ENCODE measurements at regions not wholly inside any gene's neighbourhood (a gene's known extent, or its start where the extent isn't known, plus 50 kb on each side); places are given as distances from the start of the nearest gene placed in this dataset.

DNA sequence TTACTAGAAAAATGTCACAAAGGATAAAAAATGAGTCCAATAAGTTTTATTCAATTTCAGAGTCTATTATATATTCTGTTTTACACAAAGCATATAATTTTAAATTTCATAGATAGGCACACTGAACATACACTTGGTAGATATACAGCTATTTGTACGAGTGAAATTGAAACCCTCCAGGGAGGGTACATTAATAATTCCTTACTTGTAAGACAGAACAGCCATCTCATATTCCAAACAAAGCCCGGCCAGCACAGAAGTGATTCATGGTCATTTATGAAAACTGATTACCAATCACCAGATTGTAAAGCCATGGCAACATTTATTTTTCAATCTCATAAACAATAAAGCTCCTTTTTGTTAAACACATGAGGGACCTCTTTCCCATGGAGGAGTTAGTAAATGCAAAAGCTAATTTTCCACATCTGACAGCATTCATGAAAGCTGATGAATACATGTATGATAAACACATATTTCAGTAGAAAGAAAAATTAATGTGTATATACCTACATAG is 190.6 kb downstream of the TDRD15 start:
- Histone ChIP-seq H3K27me3 (ENCODE audit: control insufficient read depth, insufficient read depth, low read length) (no peaks in the 10 kb centered on the region), H3K4me3 (ENCODE audit: low read depth, low read length) (no peak overlapping the region), H3K36me3 (ENCODE audit: control insufficient read depth, insufficient read depth, low read length) (no peaks in the 10 kb centered on the region)
- TF ChIP-seq, protein P1, sequence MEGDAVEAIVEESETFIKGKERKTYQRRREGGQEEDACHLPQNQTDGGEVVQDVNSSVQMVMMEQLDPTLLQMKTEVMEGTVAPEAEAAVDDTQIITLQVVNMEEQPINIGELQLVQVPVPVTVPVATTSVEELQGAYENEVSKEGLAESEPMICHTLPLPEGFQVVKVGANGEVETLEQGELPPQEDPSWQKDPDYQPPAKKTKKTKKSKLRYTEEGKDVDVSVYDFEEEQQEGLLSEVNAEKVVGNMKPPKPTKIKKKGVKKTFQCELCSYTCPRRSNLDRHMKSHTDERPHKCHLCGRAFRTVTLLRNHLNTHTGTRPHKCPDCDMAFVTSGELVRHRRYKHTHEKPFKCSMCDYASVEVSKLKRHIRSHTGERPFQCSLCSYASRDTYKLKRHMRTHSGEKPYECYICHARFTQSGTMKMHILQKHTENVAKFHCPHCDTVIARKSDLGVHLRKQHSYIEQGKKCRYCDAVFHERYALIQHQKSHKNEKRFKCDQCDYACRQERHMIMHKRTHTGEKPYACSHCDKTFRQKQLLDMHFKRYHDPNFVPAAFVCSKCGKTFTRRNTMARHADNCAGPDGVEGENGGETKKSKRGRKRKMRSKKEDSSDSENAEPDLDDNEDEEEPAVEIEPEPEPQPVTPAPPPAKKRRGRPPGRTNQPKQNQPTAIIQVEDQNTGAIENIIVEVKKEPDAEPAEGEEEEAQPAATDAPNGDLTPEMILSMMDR (IDR thresholded peaks at IDR 0.05; ENCODE audit: insufficient read depth, low read length, poor library complexity, severe bottlenecking), result no peak
- DNase-seq (ENCODE audit: low read depth), result no peak

DNA sequence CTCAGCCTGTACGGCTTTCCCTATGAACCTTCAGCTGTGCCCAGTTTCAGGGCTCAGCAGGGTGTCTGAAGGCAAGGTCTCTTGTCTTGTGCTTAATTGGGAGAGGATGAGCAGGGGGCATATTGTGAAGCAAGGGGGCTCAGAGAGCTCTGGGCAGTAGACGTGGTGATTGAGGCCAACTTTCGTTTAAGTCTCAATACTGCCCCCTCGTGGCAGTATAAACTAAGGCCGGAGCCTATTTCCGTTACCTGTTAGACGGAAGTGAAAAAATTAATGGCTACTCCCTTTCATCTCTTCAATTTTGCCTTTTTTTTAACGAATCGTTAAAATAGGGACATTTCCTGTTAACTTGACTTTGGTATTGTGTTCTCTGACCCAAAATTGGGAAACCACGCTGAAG is 193.4 kb downstream of the TDRD15 start:
- Histone ChIP-seq H3K27me3 (ENCODE audit: control insufficient read depth, insufficient read depth, low read length) (no peaks in the 10 kb centered on the region), H3K4me3 (ENCODE audit: low read depth, low read length) (no peak overlapping the region), H3K36me3 (ENCODE audit: control insufficient read depth, insufficient read depth, low read length) (no peaks in the 10 kb centered on the region)
- DNase-seq (ENCODE audit: low read depth), result no peak
- TF ChIP-seq, protein P1 (IDR thresholded peaks at IDR 0.05; ENCODE audit: insufficient read depth, low read length, poor library complexity, severe bottlenecking), result peak; percentile 58

DNA sequence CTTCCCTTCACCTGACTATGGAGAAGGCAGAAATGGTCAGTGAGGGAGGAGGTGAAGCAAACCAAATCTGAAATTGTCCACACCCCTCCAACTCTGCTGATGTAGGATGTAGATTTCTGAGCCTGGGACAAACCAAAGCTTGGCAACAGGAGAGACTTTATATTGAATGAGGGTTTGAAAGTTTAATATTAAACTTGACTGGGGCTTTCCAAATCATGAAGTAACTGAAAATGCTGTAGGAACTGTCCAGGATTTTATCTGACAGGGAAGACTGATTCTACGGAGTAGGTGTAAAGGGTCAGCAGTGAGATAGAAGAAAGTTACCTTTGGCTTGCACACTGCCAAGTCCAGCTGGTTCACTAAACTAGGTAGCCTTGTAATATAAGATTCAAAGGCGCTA is 194.5 kb downstream of the TDRD15 start:
- TF ChIP-seq, protein P1 (IDR thresholded peaks at IDR 0.05; ENCODE audit: insufficient read depth, low read length, poor library complexity, severe bottlenecking), result no peak
- Histone ChIP-seq H3K36me3 (ENCODE audit: control insufficient read depth, insufficient read depth, low read length) (no peaks in the 10 kb centered on the region), H3K27me3 (ENCODE audit: control insufficient read depth, insufficient read depth, low read length) (no peaks in the 10 kb centered on the region), H3K4me3 (ENCODE audit: low read depth, low read length) (no peak overlapping the region)
- no peak for DNase-seq (ENCODE audit: low read depth)

DNA sequence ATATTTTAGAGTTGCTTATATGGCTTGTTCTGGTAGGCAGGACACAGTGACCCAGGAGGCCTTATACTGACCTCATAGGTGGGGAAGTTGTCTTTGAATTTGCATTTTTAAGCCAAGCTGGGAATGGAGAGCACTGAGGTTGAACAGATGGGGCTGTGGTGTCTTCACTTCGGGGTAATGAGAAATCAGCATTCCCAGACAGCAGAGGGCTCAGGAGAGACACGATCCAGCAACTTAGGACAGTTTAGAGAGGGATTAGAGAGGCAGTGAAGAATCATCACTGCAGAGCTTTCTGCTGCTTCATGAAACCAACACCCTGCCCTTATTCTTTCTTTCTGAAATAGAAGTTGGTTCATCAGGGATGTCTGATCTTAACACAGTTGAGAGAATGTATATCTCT is 202.4 kb downstream of the TDRD15 start:
- TF ChIP-seq, protein P1 (IDR thresholded peaks at IDR 0.05; ENCODE audit: insufficient read depth, low read length, poor library complexity, severe bottlenecking), result no peak
- H3K4me3 ChIP-seq (ENCODE audit: low read depth, low read length), result no peak overlapping the region
- DNase-seq (ENCODE audit: low read depth), result no peak

DNA sequence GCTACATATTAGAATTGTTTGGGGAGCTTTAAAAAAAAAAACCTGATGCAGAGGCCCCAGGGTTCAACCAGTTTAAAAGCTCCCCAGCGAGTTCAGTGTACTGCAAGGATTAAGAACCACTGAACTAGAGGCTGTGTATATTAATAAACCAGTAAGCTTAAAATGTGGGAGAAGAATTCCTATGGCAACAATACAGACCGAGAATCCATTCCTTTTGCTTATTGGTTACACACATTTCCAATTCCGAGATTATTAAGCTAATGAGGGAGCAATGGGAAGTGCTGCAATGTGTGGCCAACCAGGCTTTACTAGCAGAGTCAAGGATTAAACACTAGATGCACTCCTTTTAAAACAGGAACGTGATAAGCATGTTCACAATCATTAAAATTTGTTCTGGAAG is 204.4 kb downstream of the TDRD15 start:
- TF ChIP-seq, protein P1 (IDR thresholded peaks at IDR 0.05; ENCODE audit: insufficient read depth, low read length, poor library complexity, severe bottlenecking), result no peak
- DNase-seq (ENCODE audit: low read depth), result no peak
- H3K27me3 ChIP-seq (ENCODE audit: control insufficient read depth, insufficient read depth, low read length), result no peaks in the 10 kb centered on the region

More for the DNA sequence above, 202.4 kb downstream of the TDRD15 start:
- H3K36me3 ChIP-seq (ENCODE audit: control insufficient read depth, insufficient read depth, low read length), result no peaks in the 10 kb centered on the region
- no peaks in the 10 kb centered on the region for H3K27me3 ChIP-seq (ENCODE audit: control insufficient read depth, insufficient read depth, low read length)

DNA sequence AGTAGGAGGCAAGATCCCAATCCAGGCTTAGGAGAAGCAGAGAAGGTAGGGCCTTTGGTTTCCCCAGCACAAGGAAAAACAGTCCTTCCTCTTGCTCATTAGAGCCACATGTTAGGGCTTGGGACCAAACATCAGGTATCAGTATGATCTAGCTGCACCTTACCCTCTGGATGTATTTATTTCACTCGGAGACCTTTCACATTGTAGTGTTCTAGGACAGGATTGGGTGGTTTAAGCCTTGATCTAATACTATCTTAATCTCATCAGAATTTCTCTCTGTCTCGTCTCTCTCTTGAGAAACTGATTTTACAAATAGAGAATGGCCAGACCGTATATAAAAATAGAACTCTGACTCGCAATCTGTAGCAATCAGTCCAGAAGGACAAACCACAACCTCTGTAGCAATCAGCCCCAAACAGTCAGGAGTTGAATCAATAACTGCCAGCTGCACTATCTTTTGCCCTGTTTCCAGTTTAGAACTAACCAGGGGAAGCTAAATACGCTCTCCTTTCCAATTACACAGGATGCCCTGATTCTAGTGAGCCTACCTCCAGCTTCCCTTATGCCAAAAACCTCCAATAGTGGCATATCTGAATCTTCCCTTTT is 207.1 kb downstream of the TDRD15 start:
- DNase-seq (ENCODE audit: low read depth), result no peak
- Histone ChIP-seq H3K4me3 (ENCODE audit: low read depth, low read length) (no peak overlapping the region), H3K36me3 (ENCODE audit: control insufficient read depth, insufficient read depth, low read length) (no peaks in the 10 kb centered on the region), H3K27me3 (ENCODE audit: control insufficient read depth, insufficient read depth, low read length) (no peaks in the 10 kb centered on the region)
- TF ChIP-seq, protein P1 (IDR thresholded peaks at IDR 0.05; ENCODE audit: insufficient read depth, low read length, poor library complexity, severe bottlenecking), result no peak

More for the DNA sequence above, 204.4 kb downstream of the TDRD15 start:
- Histone ChIP-seq H3K36me3 (ENCODE audit: control insufficient read depth, insufficient read depth, low read length) (no peaks in the 10 kb centered on the region), H3K4me3 (ENCODE audit: low read depth, low read length) (no peak overlapping the region)

All from kidney epithelial cell (primary cell).